Suppressor macrophage treated with lipopolysaccharide for 1 hour (primary cell): ENCODE measurements at regions not wholly inside any gene's neighbourhood (a gene's known extent, or its start where the extent isn't known, plus 50 kb on each side); places are given as distances from the start of the nearest gene placed in this dataset.

ENCODE experiments used
- DNase-seq, 3 donors: peaks; one replicate each; pipeline ENCODE4 v3.0.0-alpha.2; 2020 to 2022

- DNase-seq: no peak
Measured at GRCh38 chr5:3654515-3654914, 58.9 kb downstream of the IRX1 start.

- DNase-seq: no peak
Measured at GRCh38 chr5:3656803-3657202, 61.2 kb downstream of the IRX1 start.

GRCh38 chr5:3657364-3658022, 61.9 kb downstream of the IRX1 start:
- DNase-seq: no peak

GRCh38 chr5:3658929-3659328, 63.3 kb downstream of the IRX1 start:
- no peak for DNase-seq

GRCh38 chr5:3659907-3660306, 64.3 kb downstream of the IRX1 start:
- no peak for DNase-seq

GRCh38 chr5:3660630-3661029, 65.0 kb downstream of the IRX1 start:
- no peak for DNase-seq

- DNase-seq: no peak
Measured at GRCh38 chr5:3661755-3662296, 66.2 kb downstream of the IRX1 start.

- no peak for DNase-seq
Measured at GRCh38 chr5:3662344-3662743, 66.7 kb downstream of the IRX1 start.

- no peak for DNase-seq
Measured at GRCh38 chr5:3671337-3671736, 75.7 kb downstream of the IRX1 start.

GRCh38 chr5:3678801-3679200, 83.2 kb downstream of the IRX1 start:
- no peak for DNase-seq

GRCh38 chr5:3680821-3681220, 85.2 kb downstream of the IRX1 start:
- no peak for DNase-seq

- no peak for DNase-seq
Measured at GRCh38 chr5:3684118-3684517, 88.5 kb downstream of the IRX1 start.

- DNase-seq: no peak
Measured at GRCh38 chr5:3684771-3685354, 89.2 kb downstream of the IRX1 start.

- no peak for DNase-seq
Measured at GRCh38 chr5:3694819-3695218, 99.2 kb downstream of the IRX1 start.

GRCh38 chr5:3695818-3696217, 100.2 kb downstream of the IRX1 start:
- DNase-seq: no peak

- DNase-seq: no peak
Measured at GRCh38 chr5:3698412-3698811, 102.8 kb downstream of the IRX1 start.

GRCh38 chr5:3701694-3702093, 106.1 kb downstream of the IRX1 start:
- no peak for DNase-seq

- no peak for DNase-seq
Measured at GRCh38 chr5:3704661-3705060, 109.0 kb downstream of the IRX1 start.

GRCh38 chr5:3709068-3709716, 113.6 kb downstream of the IRX1 start:
- DNase-seq: no peak

GRCh38 chr5:3709717-3710348, 114.2 kb downstream of the IRX1 start:
- no peak for DNase-seq

GRCh38 chr5:3715062-3715461, 119.4 kb downstream of the IRX1 start:
- no peak for DNase-seq

- no peak for DNase-seq
Measured at GRCh38 chr5:3729631-3730030, 134.0 kb downstream of the IRX1 start.

GRCh38 chr5:3734632-3735031, 139.0 kb downstream of the IRX1 start:
- no peak for DNase-seq

GRCh38 chr5:3736466-3736865, 140.8 kb downstream of the IRX1 start:
- no peak for DNase-seq
